GM18507 (cell line): ENCODE measurements at regions not wholly inside any gene's neighbourhood (a gene's known extent, or its start where the extent isn't known, plus 50 kb on each side); places are given as distances from the start of the nearest gene placed in this dataset.

Source experiments
- DNase-seq: peaks from one replicate; pipeline ENCODE4 v3.0.0; 2011; ENCODE audit warnings: low read depth; ENCODE audit not compliant: insufficient read length; ENCODE audit errors: extremely low spot score
- FAIRE-seq: peaks from 2 replicates; lab custom pipeline; 2011; peaks lifted over from hg19 to GRCh38; lab: Jason Lieb, UNC

DNA sequence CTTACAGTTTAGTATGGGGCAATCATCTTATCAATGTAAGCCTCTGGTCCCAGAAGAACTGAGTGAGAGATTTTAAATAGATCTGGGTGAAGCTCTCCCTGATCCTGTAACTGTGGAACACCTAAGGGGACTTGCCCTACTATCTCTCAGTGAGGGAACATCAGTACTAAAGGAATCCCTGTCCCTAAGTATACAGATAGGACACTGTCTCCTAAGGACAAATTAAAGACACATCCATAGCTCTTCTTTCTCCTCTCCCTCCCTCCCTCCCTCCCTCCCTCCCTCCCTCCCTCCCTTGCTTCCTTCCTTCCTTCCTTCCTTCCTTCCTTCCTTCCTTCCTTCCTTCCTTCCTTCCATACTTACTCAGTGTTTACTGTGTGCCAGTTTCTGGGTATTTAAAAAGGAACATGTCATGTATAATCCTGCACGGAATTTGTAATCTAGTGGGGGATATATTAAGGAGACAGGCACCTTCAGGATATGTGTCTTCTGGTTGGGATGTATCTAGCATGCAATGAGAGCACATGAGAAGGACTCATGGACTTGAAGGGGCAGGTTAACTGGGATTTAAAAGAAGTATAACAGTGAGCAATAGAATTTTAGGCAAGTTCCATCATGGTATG, 222.2 kb upstream of the ATP5MC3 start:
- no peak for FAIRE-seq
- no peak for DNase-seq

DNA sequence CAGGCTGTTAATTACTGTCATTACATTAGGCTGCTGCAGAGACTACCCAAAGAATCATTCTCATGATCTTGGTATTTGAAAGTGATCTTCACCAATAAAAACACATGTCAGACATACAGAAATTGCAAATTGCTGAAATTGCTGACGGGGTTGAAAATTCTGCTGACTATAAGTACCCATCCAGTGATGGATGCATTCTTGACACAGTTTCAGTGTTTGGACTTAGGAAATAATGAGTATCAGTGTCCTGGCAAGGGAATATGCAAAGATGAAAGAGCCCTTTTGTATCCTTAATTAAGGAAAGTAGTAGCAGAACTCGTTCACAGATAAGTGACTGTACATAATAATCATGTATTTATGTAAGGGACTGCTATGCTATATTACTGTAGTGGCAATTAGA, 221.1 kb upstream of the ATP5MC3 start:
- DNase-seq (no peak), FAIRE-seq (no peak)

DNA sequence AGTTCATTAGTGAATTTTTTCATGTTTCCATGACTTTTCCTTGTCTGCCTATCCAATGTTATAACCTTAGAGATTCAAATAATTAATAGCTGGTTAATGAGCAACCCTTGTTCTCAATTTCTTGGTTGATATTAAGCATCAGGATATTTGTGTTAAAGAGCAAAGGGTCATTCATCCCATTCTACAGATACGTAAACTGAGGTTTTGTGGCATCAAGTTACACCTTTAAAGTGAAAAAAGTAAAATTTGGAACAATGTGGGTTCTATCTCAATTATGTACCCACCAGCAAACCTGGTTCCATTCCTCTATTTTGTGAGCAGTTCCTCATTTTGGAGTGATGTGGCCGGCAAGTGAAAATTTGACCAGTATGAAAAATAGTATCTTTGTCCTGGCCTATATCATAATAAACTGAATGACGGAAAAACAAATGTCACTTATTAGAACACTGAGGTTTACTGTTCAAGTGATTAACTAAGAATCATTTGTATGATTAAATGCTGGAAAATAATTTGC, 220.5 kb upstream of the ATP5MC3 start:
- FAIRE-seq: no peak
- DNase-seq: no peak

DNA sequence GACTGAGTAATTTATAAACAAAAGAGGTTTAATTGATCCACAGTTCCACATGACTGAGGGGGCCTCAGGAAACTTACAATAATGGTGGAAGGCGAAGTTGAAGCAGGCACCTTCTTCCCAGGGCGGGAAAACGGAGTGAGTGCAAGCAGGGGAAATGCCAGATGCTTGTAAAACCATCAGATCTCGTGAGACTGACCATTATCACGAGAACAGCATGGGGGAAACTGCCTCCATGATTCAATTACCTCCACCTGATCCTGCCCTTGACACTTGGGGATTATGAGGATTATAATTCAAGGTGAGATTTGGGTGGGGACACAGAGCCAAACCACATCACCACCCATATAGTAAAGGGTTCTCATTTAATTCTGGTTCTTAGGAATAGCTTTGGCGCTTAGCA, 219.5 kb upstream of the ATP5MC3 start:
- DNase-seq: no peak
- no peak for FAIRE-seq

DNA sequence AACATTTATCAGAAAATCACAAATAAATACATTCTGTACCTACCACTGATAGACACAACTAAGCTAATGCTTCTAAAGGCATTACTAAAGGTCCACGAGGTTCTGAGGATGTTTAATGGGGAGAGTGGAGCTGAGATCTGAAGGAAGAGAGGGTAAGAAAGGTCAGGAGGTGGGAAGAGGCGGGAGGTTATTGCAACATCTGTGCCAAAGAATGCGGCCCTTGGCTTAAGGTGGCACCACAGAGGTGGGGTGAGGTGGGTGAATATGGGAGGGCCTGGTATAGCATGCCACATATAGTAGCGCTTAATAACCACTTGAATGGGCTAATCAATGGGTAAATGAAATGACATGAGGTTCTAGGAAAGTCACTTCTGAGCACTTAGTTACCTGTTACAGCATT, 217.8 kb upstream of the ATP5MC3 start:
- no peak for FAIRE-seq

DNA sequence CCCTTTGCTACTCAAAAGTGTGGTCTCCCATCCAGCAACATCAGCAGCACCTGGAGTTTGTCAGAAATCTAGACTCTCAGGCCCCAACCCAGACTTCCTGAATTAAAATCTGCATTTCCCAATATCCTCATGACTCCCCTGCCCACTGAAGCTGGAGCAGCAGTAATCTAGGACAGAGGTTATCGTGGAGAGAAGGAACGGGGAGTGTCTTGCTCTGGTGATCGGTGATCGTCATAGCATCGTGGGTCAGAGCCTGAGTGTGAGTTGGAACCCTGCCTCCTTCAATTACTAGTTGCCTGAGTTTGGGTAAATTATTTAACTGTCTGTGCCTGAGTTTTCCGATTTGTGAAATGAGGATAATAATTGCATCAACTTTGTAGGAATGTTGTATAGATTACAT, 217.3 kb upstream of the ATP5MC3 start:
- no peak for DNase-seq
- FAIRE-seq: no peak

More for the DNA sequence above, 217.8 kb upstream of the ATP5MC3 start:
- no peak for DNase-seq

DNA sequence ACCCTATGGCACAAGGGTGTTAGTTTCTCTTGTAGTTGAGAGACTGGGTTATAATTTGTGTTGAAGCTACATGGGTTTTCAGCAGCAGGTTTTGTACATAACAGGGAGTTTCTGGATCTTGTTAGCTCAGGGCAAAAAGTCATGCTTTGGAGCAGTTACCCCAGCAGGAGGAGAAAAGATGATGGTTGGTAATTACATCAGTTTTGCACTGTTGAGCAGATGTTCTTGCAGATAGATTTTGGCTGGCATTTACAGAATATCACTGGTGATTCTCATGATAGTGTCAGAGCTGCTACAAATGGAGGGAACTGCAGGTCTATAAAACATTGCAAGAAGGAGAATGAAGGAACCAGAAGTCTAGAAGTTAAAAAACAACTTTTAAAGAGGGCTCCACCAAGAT, 215.2 kb upstream of the ATP5MC3 start:
- no peak for FAIRE-seq
- DNase-seq: no peak

DNA sequence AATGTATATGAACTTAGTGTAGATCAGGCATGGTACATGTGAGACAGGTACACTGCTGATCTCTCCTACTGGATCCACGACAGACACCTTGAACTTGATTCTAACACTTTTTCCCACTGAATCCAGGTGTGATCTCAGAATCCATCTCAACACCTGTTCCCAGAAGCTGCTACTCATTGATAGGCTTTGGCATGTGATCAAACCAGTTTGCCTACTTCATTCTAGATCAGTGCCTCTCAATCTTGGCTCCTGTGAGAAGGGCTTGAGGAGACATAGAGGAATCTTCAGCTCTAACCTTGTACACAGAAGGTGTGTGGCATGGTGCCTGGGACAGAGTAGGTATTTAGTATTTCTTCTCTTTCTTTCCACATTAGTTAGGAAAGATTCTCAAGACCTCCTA, 212.3 kb upstream of the ATP5MC3 start:
- DNase-seq (no peak), FAIRE-seq (no peak)

DNA sequence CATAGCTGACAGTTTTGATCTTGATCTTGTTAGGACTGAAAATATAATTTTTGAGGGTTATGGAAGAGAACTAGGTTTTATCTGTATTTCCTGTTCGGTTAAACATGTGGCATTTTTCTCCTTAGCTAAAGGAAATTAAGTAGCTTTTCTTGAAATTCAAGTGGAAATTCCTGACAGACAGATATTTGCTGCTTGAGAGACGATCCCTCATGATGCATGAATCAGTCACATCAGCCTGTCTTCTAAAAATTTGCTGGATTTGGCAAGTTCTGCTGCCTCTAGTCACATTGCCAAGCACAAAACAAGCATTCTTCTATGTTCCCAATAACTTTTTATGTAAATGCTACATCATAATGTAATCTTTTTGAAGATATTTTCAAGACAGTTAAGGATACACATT, 201.8 kb upstream of the ATP5MC3 start:
- DNase-seq (no peak), FAIRE-seq (no peak)

DNA sequence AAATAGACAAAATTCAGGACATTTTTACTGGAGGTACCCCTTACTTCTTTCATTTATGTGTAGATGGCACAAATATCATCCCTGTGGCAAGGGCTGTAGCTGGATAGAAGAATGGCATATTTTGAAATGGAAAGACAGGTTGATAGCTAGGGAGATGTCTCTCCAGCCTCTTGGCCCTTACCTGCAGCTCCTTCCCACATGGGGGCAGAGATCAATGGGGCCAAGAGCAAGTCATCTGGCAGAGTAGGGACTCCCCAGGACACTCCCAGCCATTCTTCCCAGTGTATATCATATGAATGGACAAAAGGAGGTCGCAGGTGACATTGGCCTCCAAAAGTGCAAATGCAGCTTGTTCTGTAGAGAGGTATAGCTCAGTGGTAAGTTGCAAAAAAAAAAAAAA, 192.2 kb upstream of the ATP5MC3 start:
- DNase-seq (no peak), FAIRE-seq (no peak)

DNA sequence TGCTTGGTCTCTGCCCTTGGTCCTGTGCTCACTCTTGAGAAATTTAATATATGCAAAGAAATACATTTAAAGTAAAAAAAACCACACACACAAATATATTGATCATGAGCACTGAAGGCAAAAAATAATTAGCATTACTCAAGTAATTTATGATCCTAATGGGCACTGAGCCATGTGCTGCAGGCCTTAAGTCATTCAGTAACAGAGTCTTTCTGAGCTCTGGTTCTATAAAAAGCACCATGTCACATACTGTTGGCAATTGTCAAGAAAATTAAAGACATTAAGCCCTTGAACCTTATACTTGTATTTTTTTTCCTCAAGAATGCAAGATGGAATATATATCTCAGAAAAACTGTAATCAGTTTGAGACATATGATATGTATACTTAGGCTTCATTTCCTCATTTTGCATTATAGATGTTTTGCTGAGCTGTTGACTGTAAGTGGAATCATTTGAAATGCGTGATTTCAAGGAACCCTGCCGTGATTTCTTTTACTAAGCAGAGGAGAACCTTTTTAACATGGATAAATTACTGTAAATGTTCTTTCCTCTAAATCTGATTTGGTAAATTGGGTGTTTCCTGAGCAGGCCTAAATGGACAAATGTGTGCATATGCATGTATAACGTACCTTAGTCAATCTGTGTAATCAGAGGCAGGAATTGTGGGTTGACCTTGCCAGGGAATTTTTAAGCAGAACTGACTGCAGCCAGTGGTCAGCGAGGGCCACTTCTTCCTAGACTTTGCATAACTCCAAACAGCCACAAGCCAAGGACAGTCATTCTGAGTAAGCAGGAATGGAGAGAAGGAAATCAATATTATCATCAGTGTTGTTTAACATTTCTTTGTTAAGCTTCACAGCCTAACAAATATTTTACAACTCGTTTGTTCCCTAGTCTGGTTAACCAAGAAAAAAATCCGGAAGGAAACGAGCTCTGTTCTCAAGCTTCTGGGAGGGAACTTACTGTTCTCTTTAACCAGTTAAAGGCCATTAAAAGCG, 191.5 kb upstream of the ATP5MC3 start:
- no peak for DNase-seq

DNA sequence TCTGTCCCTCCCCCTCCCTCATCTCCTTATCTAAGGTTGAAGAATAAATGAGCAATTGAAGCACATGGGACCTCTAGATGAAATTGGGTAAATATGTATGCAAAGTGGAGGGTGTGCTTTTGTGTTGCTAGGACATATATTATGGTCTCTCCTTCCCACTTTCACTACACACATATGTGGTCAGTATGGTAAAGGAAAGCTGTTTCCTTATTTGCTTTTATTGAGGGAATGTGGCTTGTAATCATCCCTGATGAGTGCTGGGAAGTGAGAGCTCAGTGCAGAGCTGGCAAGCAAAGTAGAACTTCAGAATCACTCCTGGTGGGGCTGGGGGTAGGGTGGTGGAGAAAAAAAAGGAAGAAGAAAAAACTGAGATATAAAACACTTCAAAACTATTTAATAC, 189.9 kb upstream of the ATP5MC3 start:
- no peak for FAIRE-seq
- DNase-seq: no peak

More for the DNA sequence above, 191.5 kb upstream of the ATP5MC3 start:
- no peak for FAIRE-seq

DNA sequence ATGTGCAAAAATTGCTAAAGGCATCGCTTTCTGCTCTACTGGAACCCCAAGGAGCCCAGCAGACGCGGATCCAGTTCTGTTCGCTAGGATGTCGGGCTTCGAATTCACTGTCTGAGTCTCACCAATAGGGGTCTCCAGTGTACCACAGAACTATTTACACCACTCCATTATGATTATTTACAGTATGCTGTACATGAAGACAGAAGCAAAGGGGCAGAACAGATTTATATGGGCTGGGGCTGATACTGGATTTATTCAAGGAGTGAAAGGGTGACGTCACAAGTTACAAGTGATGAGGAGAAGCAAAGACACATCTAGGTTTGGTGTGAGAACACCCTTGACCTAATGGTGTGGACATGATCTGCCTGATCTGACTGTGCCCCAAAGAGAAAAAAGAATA, 185.3 kb upstream of the ATP5MC3 start:
- FAIRE-seq (peak; percentile 77), DNase-seq (peak; percentile 3)

DNA sequence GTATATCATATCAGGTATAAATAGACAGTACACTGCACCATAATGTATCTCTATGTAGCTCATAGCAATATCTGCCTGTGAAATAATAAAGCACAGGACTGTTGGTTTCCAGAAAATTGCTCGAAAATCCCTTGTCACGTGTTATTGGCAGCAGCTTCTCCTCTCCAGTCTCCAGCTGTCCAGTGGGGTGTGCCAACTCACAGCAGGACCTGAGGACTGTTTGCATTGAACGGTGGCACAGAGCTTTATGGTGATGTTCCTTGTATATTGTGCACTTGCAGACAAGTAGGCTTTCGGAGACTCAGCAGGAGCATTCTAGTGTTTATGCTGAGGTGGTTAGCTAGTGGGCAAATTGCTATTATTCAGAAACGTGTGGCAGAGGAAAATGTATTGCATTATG, 182.2 kb upstream of the ATP5MC3 start:
- DNase-seq (no peak), FAIRE-seq (no peak)

DNA sequence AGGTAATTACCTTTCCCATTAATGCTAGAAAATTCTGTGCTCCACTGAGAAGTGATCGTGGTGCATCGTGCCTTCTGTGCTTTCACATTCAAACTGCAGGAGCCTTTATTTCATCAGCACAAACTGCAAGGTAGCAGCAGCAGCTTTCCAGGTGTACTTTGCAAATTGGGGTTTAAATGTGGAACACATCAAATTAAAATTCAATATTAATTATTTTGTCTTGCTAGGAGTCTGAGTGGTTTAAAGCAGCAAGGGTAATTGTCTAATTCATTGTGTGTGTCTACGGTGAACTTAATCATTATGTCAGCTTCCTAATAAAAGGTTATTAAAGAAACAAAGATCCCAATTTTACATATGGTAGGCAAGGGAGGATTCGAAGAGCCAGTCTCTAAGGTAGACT, 180.8 kb upstream of the ATP5MC3 start:
- no peak for FAIRE-seq
- no peak for DNase-seq

DNA sequence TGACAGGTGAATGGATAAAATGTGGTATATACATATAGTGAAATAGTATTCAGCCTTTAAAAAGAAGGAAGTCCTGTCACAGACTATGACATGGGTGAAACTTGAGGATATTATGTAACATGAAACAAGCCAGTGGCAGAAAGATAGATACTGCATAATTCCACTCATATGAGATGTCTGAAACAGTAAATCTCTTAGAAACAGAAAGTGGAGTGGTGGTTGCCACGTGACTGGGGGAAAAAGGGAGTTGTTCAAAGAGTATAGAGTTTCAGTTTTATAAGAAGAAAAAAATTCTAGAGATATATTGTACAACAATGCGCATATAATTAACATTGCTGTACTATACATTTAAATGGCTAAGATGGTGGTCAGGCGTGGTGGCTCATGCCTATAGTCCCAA, 178.2 kb upstream of the ATP5MC3 start:
- DNase-seq: no peak
- FAIRE-seq: no peak

DNA sequence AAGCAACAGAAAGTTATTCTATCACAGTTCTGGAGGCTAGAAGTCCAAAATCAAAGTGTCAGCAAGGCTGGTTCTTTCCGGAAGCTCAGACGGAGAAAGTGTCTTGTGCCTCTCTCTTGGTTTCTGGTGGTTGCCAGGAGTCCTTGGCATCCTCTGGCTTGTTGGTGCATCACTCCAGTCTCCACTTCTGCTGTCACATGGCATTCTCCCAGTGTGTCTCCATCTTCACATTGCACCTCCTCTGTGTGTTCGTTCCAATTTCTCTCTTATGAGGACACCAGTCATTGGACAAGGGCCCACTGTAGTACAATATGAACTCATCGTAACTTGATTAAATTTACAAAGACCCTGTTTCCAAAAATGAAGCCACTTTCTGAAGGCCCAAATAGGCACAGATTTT, 175.4 kb upstream of the ATP5MC3 start:
- DNase-seq (no peak), FAIRE-seq (no peak)

DNA sequence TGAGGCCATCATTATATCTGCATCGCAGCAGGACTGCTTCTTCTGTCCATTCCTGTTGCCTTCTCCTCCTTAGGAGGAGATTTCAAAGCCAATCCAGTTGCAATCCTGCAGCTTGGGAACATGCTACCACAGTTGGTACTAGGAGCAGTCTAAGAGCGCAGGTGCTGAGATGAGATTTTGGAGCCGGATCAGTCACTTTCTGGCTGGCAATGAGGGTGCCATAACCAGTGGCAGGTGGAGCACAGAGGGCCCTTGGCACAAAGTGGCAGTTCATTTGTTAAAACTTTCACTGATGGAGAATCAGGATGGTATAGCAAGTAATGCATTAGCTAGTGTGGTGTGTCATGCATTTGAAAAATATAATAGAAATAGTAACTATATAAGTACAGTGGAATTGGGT, 173.7 kb upstream of the ATP5MC3 start:
- DNase-seq (no peak), FAIRE-seq (no peak)

DNA sequence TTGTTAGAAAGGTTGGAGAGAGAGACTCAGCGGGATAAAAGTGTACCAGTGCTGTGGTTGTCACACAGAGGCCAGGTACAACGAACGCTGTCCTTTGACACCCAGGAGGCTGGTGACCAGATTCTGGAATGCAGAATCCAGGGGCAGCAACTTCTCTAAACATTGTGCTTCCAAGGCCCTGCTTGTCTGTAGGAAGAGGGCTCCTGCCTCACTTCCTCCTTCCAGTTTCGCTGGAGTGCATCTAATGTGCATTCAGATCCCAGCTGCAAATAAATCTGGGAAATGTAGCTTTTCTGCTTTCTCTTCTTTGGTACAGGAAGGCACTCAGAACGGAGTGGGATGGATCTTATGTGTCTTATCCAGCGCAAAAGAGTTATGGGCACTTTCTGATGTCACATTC, 171.8 kb upstream of the ATP5MC3 start:
- DNase-seq: no peak
- no peak for FAIRE-seq

DNA sequence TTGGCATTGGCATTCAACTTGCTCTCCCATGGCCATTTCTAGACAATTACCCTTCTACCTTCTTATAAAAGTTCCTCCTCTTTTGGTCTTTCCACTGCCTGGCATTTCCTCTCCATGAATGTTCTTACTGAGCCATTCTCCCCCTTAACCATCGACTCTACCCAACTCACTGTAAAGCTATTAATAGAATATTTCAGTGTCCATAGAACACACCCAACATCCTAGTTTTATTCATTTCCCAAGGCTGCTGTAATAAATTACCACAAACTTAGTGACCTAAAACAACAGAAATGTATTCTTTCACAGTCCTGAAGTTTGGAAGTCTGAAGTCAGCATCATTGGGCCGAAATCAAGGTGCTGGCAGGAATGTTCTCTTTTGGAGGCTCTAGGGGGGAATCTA, 170.0 kb upstream of the ATP5MC3 start:
- FAIRE-seq (no peak), DNase-seq (no peak)

DNA sequence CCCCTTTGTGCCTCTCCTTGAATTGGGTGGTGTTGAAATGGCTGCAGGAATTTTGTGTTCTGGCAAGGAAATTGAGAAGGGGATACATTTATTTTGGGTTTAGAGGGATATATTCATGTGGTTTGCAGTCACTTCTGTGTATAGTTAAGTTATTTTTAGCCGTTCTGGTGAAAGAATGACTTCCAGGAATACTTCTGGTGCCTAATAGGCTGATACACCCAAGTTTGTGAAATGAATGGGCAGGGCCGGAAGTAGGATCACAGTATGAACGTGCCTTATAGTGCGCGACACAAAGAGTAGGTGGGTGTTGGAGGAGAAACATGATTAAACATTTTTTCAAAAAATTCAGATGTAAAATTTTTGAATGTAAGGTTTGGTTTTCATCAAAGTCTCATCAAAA, 168.6 kb upstream of the ATP5MC3 start:
- FAIRE-seq (no peak), DNase-seq (no peak)
